ENCODE measurements at regions not wholly inside any gene's neighbourhood (a gene's known extent, or its start where the extent isn't known, plus 50 kb on each side); places are given as distances from the start of the nearest gene placed in this dataset.
"Not testable (repeated sequence)": the region's sequence is repeated elsewhere in the genome, so short reads cannot be mapped to it uniquely, and the experiment has no call there.

DNA sequence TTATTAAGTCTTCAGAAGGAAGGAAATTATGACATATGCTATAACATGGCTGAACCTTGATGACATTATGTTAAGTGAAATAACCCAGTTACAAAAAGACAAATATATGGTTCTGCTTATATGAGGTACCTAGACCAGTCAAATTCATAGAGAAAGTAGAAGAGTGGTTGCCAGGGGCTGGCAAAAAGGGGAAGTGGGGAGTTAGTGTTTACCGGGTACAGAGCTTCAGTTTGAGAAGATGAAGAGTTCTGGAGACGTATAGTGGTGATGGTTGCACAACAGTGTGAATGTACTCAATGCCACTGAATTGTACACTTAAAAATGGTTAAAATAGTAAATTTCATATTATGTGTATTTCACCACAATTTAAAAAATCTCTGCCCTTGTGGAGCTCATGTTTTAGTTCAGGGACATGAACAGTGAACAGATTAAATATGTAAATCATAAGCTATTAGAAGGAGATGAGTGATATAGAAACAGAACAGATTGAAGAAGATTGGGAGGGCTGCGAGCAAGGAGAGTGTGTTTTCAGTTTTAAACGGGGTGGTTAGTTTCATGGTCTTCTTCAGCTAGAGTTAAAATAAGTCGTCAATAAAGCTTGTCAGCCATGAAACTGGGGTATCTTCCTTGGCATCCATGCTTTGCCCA, 355.2 kb downstream of the KCNRG start:
- DNase-seq (ENCODE audit: low read depth in 4 of 4, low spot score in 3 of 4): no peak

DNA sequence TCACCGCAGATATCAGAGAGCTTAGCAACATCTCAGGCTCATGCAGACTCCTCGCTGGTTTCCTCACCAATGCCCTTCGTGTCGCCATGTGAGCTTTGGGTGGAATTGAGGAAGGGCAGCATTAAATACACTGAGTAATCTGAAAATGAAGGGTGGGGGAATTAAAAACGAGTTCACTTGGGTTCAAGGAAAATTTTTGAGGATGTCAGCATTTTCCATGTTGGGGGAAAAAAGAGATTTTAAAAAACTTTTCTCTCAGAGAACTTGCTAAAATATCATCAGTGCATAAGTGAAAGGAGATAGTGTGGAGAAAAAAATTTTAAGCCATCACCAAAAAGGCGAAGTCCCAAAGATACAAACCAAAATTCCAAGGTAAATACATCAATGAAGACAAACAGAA, 359.3 kb downstream of the KCNRG start:
- no peak for DNase-seq (ENCODE audit: low read depth in 4 of 4, low spot score in 3 of 4)

DNA sequence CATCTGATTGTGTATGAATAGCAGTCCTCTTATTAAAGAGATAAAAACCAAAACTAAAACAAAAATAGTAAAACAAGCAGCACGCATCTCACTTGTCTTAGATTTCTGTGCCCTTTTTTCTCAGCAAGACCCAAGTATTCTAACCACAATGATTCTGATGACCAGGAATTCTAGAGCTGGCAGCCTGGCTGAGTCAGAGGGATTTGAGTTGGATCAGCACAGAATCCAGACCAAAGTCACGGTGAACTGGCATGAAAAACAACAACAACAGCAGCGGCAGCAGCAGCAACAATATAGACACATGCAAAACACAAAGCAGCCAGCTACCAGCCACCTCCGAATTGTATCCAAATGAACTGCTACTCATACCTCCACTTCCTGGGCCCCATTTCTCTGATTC, 360.5 kb downstream of the KCNRG start:
- no peak for DNase-seq (ENCODE audit: low read depth in 4 of 4, low spot score in 3 of 4)

DNA sequence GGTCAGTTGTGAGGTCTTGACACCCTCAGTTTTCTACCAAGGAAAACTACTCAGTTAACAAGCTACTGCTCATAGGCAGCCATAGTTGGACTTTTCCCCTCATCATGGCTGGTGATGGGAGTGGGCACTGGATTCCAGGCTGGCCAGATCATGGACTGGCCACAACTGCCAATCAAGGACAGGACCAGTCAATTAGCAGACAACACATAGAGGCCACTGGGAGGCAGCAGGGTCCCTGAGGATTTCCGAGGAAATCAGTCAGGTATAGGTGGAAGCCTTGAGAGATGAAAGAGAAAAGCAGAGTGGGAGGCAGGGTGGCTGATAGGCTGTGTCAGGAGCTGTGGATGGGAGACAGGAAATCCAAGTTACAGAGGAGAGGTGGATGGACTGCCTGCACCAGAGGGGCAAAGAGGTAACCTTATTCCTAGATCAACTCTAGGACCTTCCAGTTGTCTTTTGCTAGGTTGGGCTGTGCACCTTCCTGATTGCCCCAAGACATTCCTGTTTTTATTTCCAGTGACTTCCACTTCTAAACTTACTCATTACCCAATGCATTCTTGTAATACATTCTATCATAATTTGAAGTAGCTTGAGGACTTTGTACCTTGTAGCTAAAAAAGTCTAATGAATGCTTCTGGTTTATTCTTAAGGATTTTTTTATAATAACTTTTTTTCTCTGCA, 361.8 kb downstream of the KCNRG start:
- DNase-seq (ENCODE audit: low read depth in 4 of 4, low spot score in 3 of 4): no peak

DNA sequence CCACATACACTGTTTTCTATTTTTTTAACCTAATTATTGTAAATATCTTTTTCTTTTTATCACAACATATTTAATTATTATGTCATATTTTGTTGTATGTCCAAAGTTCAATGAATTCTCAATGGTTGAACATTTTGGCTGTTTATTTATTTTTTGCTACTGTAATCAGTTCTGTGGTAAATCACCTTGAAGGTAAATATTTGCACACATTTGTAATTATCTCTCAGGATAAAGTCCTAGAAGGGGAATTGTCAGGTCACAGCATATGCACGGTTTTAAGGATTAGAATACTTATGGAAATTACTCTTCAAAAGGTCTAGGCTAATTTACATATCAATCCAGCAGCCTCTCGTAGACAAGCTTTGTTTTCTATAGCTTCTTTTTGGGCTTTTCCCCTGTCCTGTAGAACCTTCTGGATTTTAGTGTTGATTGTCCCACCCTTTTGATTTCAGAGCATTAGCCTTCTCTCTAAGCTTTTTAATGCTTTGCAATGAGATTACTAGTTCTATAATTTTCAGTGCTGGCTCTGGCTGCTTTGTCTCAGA, 362.6 kb downstream of the KCNRG start:
- no peak for DNase-seq (ENCODE audit: low read depth in 4 of 4, low spot score in 3 of 4)

DNA sequence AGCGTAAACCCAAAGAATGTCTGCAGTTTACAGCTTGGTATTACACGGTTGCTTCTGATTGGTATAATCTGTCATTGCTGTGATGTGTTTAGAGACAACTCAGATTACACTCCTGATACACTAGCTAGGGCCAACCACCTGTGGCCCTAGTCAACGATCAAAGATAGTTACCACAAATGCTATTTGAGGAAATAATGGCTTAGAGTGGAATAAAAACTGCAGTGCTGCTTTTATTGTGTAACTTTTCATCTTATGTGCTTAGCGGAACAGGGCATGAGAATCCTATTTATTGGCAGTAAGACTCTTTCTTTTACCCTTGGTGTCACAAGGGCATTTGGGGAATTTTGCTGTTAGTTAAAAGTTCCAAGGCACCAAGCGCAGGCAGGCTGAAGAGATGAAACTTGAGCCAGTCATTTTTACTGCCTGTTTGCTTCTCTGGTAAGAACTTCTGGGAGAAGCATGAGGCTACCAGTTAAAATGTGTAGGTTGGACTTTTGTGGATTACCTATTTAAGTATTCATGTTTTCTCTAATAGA, 363.3 kb downstream of the KCNRG start:
- DNase-seq (ENCODE audit: low read depth in 4 of 4, low spot score in 3 of 4): no peak

DNA sequence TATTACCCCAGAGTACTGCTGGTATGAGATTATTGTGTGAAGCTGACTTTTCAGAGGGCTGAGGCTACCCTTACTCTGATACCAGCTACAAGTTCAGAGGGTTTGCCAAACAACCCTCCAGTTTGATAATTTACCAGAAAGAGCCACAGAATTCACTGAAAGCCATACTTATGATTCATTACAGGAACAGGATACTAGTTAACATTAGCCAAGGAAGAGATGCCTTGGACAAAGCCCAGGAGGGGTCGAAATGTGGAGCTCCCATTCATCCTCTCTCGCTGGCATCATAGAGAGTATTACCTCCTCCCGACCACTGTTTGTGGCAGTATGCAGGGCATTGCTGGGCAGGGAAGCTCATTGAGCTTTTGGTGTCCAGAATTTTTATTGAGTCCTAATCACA, 364.3 kb downstream of the KCNRG start:
- no peak for DNase-seq (ENCODE audit: low read depth in 4 of 4, low spot score in 3 of 4)

DNA sequence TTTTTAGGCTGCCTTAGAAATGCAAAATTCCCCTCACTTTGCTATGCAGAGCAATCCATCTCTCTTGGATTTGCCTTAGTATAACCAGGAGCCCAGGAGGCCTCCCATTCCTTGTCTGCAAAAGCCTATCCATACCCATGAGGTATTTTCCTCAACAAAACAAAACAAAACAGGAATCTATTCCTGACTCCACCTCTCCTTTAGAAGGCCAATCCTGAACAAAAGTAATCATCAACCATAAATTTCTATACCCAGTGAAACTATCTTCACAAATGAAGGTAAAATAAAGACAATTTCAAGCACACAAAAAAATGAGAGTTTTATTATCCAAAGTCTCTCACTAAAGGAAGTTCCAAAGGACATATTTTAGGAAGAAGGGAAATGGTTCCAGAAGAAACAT, 365.7 kb downstream of the KCNRG start:
- DNase-seq (ENCODE audit: low read depth in 4 of 4, low spot score in 3 of 4): no peak

DNA sequence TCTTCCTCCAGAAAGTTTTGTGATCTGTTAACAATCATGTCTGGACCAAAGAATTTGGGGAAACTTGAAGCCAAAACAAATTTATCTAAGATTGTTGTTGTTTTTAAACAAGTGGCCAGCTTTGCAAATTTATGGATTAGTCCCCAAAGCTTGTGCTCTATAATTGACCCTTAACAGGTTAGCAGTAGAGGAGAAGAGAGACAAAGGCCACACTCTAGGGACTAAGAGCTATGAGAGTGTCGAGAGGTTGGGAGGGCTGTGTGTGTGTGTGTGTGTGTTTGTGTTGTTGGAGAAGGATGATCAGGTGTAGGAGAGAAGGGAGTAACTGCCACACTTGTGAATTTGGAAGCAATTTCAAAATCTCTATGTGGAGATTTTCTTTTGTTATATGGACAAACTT, 367.3 kb downstream of the KCNRG start:
- DNase-seq (ENCODE audit: low read depth in 4 of 4, low spot score in 3 of 4): no peak

DNA sequence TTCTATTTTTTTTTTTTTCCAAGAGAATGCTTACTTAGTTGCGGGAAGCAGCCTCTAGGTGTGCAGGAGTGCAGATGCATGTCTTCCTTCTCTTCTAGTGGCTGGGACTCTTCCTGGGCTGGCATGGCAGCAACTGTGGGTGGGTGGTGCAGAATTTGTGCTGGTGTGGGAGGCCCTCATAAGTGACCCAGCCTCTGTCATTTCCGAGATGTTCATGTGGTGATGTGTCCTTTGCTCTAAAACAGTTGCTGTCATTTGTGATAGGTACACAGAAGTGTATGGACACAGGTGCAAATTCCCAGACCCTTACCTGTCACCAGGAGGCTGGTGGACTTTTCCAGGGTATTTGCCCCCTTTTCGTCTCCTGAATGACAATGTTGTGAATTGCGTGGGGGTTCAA, 367.7 kb downstream of the KCNRG start:
- DNase-seq (ENCODE audit: low read depth in 4 of 4, low spot score in 3 of 4): no peak

DNA sequence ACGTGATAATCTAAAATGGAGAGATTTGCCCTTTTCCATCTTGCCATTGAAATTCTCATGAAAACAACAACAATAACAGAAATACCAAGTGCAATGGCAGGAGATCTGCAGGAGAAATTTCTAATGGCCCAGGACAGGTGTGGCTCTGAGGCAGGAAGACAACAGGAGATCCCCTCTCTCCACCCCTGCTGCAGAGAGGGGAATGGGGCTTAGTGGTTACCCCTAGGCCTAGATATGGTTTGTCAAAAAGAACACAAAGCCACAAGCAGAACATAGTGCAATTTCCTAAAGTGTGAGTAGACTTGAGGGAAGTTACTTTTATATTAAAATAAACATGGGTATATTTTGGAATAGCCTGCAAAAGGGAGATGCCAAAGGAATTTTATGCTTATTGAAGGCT, 369.5 kb downstream of the KCNRG start:
- DNase-seq (ENCODE audit: low read depth in 4 of 4, low spot score in 3 of 4): no peak

DNA sequence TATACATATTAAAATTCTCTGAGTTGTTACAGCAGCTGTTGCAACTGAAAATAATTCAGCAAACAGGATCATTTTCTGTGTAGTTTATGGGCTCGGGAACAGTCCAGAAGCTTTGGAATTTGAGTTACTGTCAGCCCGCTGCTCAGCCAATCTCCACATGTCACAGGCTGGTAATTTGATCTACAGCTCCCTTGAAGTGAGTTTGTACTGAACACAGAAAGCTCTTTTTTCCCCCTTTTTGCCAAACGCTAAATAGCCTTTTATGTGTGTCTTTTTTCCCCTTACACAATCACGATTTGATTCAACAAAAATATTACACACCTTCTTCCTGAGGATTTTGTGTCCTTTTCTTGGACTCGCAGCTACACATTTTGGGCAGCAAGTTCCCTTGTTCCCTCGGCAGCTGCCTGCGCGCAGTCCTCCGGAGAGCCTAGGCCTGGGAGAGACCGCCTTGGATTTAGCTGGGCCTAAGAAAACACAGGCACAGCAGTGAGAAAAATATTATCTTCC, 371.4 kb downstream of the KCNRG start:
- no peak for DNase-seq (ENCODE audit: low read depth in 4 of 4, low spot score in 3 of 4)

DNA sequence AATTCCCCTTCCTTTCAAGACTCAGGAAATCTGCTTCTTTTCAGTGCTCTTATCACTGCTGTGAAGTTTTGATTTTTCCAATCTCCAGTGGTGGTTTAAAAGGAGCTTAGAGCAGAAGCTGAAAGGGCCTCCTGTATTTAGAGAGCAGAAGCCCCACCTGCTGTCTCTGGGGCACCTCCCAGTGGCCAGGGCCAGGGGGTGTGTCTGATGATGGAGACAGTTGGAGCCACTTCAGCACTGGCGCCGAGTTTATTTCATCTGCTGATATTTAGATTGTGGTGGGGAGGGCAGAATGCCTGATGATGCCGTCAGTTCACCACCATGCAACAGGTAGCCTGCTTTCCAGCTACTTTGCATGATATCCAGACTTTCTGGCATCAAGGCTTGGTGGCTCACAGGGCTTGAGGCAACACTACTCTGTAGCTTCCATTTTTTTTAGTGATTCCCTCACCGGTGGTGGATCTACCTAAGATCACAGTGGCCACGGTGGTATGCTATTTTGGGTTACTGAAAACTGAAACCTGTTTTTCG, 371.9 kb downstream of the KCNRG start:
- DNase-seq (ENCODE audit: low read depth in 4 of 4, low spot score in 3 of 4): no peak

DNA sequence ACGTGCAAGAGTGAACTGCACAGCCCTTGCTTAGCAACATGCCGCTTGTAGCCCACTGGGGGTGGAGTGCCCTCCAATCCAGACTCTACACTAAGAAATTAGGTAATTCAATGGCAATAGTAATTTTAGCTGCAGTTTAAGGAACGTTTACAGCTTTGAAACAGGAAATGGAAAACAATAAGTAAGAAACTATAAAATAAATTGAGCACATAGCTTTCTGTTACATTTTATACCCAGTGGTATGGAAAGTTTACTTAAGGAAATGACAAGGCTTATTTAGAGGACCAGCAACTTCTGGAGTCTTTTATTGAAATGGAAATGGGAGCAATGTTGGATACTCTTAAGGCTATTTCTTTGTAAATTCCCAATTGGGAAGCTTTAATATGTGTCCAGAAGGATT, 373.2 kb downstream of the KCNRG start:
- no peak for DNase-seq (ENCODE audit: low read depth in 4 of 4, low spot score in 3 of 4)

DNA sequence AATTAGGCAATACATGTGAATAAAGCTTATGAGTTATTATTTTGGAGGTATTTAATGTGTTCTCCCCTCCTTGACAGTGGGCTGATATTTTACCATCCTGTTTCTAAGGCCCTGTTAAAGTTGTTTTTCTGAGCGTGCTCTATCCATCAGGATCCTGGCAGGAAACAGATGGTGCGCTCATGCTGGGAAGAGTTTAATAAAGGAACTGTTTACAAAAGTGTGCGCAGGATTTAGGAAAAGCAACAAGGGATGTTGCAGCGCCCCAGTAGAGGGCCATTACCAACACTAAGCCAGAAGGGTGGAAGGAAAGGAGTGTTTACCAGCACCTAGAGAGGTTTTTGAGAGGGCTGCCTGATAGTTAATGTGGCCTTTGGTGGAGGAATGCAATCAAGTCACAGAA, 374.5 kb downstream of the KCNRG start:
- no peak for DNase-seq (ENCODE audit: low read depth in 4 of 4, low spot score in 3 of 4)

DNA sequence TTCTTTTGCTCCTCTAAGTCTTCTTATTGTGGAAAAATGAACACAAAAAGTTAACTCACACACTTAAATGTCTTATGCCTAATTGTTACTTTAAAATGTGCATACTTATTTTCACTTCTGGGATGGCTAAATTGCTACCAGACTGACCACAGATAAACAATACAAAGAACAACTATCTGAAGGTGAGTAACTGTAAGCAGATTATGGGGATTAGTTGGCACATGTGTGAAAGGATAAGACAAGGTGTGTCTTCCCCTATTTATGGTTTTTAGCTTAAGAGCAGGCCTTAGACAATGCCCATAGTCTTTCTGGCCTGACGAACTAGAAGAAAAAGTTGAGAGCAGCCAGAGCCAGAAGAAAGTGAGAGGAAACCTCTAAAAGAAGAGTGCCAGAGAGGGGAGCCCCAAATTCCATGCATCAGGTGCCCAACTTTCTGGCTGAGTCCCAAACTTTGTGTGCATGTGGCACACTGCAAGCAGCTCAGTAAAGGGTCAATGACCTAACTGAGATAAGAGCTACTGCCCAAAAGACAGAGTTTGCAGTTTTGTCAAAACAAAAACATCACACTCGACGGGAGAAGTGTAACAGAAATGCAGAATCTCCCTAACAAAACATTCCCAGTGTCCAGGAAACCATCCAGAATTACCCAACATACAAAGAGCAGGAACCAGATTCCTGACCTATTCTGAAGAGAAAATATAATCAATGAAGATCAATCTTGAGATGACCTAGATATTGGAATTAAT, 375.4 kb downstream of the KCNRG start:
- DNase-seq (ENCODE audit: low read depth in 4 of 4, low spot score in 3 of 4): no peak

DNA sequence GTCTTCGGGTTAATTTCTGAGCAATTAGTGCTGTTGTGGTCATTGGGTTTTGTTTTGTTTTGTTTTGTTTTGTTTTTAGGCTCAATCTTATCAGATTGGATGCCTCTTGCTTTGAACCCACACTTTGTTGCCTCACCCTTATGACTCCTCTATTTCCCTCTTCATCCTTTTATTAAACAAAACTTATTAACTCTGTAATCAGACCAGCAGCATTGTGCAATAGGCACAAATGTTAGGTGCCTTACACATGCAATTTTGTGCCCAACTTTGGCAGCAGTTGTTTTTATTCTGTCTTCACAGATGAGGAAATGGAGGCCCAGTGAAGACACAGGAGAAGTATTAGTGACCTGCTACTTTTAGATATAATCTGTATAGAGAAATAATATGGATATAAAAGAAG, 377.7 kb downstream of the KCNRG start:
- no peak for DNase-seq (ENCODE audit: low read depth in 4 of 4, low spot score in 3 of 4)

DNA sequence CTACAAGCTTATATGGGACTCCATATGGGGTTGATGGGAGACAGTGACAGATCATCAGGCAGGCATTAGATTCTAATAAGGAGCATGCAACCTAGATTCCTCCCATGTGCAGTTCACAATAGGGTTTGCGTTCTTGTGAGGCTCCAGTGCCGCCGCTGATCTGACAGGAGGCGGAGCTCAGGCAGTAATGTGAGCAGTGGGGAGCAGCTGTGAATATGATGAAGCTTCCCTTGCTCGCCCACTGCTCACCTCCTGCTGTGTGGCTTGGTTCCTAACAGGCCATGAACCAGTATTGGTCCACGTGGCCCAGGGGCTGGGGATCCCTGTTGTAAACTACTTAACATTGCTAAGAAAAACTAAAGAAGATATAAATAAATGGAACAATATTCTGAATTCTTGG, 378.4 kb downstream of the KCNRG start:
- no peak for DNase-seq (ENCODE audit: low read depth in 4 of 4, low spot score in 3 of 4)

DNA sequence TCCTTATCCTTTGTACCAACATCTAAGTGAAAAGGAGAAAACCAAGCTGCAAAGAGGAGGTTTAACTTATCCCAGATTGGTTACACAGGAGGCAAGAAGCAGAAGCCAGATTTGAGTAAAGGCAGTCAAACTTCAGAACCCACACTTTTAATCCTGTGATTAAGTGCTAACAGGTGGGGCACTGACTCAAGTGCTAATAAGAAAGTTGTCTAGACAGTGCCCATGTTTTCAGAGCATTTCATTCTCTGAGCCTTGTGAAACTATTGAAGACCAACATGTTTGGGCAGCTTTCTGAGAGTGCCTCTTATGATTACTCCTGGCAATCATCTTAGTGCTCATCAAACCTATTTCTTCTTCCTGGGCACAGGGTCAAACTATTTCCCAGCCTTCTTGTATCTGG, 380.8 kb downstream of the KCNRG start:
- no peak for DNase-seq (ENCODE audit: low read depth in 4 of 4, low spot score in 3 of 4)

DNA sequence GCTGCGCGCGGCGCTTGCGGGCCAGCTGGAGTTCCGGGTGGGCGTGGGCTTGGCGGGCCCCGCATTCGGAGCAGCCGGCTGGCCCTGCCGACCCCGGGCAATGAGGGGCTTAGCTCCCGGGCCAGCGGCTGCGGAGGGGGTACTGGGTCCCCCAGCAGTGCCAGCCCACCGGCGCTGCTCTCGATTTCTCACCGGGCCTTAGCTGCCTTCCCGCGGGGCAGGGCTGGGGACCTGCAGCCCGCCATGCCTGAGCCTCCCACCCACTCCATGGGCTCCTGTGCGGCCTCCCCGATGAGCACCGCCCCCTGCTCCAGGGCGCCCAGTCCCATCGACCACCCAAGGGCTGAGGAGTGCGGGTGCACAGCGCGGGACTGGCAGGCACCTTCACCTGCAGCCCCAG, 381.4 kb downstream of the KCNRG start:
- not testable (repeated sequence) for DNase-seq (ENCODE audit: low read depth in 4 of 4, low spot score in 3 of 4)

Measured in left renal pelvis (tissue), 4 donors.